ENCODE measurements at regions not wholly inside any gene's neighbourhood (a gene's known extent, or its start where the extent isn't known, plus 50 kb on each side); places are given as distances from the start of the nearest gene placed in this dataset.

- no peak overlapping the region for H3K27ac ChIP-seq (ENCODE audit: insufficient read depth, low read length)
- H3K4ac ChIP-seq (ENCODE audit: low read depth, low read length), result no peak overlapping the region
- ChIA-PET POLR2A (ENCODE audit: unreplicated experiment) (no interaction called here), CTCF (no interaction called here)
- no peak overlapping the region for H2BK5ac ChIP-seq (ENCODE audit: low read depth, low read length, poor library complexity, severe bottlenecking)
- H2BK15ac ChIP-seq (ENCODE audit: low read depth, low read length), result no peak overlapping the region
- no TSS peak for BruUV-seq (replicated peaks)
- H3K56ac ChIP-seq (ENCODE audit: extremely low read depth, insufficient read depth, low read length), result no peak overlapping the region
- H3K27me3 ChIP-seq (ENCODE audit: control insufficient read depth, insufficient read depth, low read length), result peaks cover 6% of the 10 kb centered on the region
- TF ChIP-seq, protein P1, sequence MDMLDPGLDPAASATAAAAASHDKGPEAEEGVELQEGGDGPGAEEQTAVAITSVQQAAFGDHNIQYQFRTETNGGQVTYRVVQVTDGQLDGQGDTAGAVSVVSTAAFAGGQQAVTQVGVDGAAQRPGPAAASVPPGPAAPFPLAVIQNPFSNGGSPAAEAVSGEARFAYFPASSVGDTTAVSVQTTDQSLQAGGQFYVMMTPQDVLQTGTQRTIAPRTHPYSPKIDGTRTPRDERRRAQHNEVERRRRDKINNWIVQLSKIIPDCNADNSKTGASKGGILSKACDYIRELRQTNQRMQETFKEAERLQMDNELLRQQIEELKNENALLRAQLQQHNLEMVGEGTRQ (IDR thresholded peaks at IDR 0.05; ENCODE audit: low read depth, low read length), result no peak
- TF ChIP-seq RFX5 (IDR thresholded peaks at IDR 0.05; ENCODE audit: low read depth, low read length), result no peak
- no peak for TF ChIP-seq SMC3 (IDR thresholded peaks at IDR 0.05; ENCODE audit: low read depth, low read length)
- no peak for TF ChIP-seq MXI1 (IDR thresholded peaks at IDR 0.05; ENCODE audit: borderline replicate concordance, low read depth, low read length)
- no peak for TF ChIP-seq RAD21 (IDR thresholded peaks at IDR 0.05; ENCODE audit: low read length)
- no peak for TF ChIP-seq RCOR1 (IDR thresholded peaks at IDR 0.05; ENCODE audit: insufficient replicate concordance, low read length)
- no peak for TF ChIP-seq MAFK (IDR thresholded peaks at IDR 0.05; ENCODE audit: low read depth, low read length)
- TF ChIP-seq, protein P2, sequence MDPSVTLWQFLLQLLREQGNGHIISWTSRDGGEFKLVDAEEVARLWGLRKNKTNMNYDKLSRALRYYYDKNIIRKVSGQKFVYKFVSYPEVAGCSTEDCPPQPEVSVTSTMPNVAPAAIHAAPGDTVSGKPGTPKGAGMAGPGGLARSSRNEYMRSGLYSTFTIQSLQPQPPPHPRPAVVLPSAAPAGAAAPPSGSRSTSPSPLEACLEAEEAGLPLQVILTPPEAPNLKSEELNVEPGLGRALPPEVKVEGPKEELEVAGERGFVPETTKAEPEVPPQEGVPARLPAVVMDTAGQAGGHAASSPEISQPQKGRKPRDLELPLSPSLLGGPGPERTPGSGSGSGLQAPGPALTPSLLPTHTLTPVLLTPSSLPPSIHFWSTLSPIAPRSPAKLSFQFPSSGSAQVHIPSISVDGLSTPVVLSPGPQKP (IDR thresholded peaks at IDR 0.05; ENCODE audit: borderline replicate concordance, low read depth, low read length), result no peak
- no peak for TF ChIP-seq FOS (IDR thresholded peaks at IDR 0.05; ENCODE audit: low read depth, low read length)
- TF ChIP-seq MAZ (IDR thresholded peaks at IDR 0.05; ENCODE audit: borderline replicate concordance, low read depth, low read length), result no peak
- TF ChIP-seq CEBPB (IDR thresholded peaks at IDR 0.05; ENCODE audit: low read depth, low read length), result no peak
- no peak for TF ChIP-seq CHD1 (IDR thresholded peaks at IDR 0.05; ENCODE audit: low read depth, low read length)
- no peak for TF ChIP-seq CTCF (conservative IDR thresholded peaks at IDR 0.05; ENCODE audit: low read depth, low read length)
- TF ChIP-seq POLR2A (IDR thresholded peaks at IDR 0.05; ENCODE audit: low read depth, low read length), result no peak
- no peak for TF ChIP-seq NFE2L2 (IDR thresholded peaks at IDR 0.05; ENCODE audit: low read depth, low read length)
- TF ChIP-seq BHLHE40 (IDR thresholded peaks at IDR 0.05; ENCODE audit: low read depth, low read length), result no peak
- ATAC-seq (ENCODE audit: low read depth) (peak; percentile 49), DNase-seq (peak; percentile 22)
- no peak overlapping the region for H4K5ac ChIP-seq (ENCODE audit: low read depth, low read length)
- H2AK9ac ChIP-seq (replicated peaks; ENCODE audit: low read depth, low read length, poor library complexity), result no peak overlapping the region
- peak overlapping the region; percentile 56 for H2AFZ ChIP-seq (replicated peaks; ENCODE audit: low read length, poor library complexity)
- 59% methylated on average over 6 of the region's 7 CpGs; no CpG with 5 or more reads in 1 of the 2 experiments for WGBS, 2 experiments (ENCODE audit: extremely low coverage in 2 of 2, insufficient read length in 1 of 2)
- no peak overlapping the region for H2AK5ac ChIP-seq (ENCODE audit: low read depth, low read length)
- no peaks in the 10 kb centered on the region for H3K9me3 ChIP-seq (ENCODE audit: control insufficient read depth, insufficient read depth, low read length)
- no peak overlapping the region for H3K4me3 ChIP-seq (ENCODE audit: insufficient read depth, low read depth, low read length)
- no peak overlapping the region for H4K8ac ChIP-seq (ENCODE audit: low read depth in 2 of 2, low read length in 2 of 2)
- H3K79me1 ChIP-seq (ENCODE audit: low read depth in 1 of 2, low read length in 2 of 2), result no peaks in the 10 kb centered on the region
- H2BK20ac ChIP-seq (ENCODE audit: low read depth, low read length), result no peak overlapping the region
- dilution Hi-C loops (cut with HindIII; ENCODE audit: low sequenced_read_pairs, unreplicated experiment), result no loop called here
- intact Hi-C loops (cut with micrococcal nuclease), result no loop called here
- H4K20me1 ChIP-seq (ENCODE audit: insufficient read depth, low read length), result no peaks in the 10 kb centered on the region
- H3K18ac ChIP-seq (ENCODE audit: low read depth, low read length), result no peak overlapping the region
- H3K4me1 ChIP-seq (ENCODE audit: control insufficient read depth, insufficient read depth, low read length), result peaks cover 4% of the 10 kb centered on the region; the same call in 1 of the 2 replicates
- H2BK120ac ChIP-seq (ENCODE audit: low read depth, low read length), result no peak overlapping the region
- in situ Hi-C loops (cut with MboI; ENCODE audit: low sequenced_read_pairs), result no loop called here
- H3K36me3 ChIP-seq (ENCODE audit: control insufficient read depth, insufficient read depth, low read length), result no peaks in the 10 kb centered on the region
- no peak overlapping the region for H3K9ac ChIP-seq (ENCODE audit: low read depth, low read length)
- H3K23ac ChIP-seq (ENCODE audit: low read depth, low read length), result no peak overlapping the region
- H3K9me1 ChIP-seq (ENCODE audit: insufficient read depth, low read length), result no peaks in the 10 kb centered on the region
- H3K14ac ChIP-seq (replicated peaks; ENCODE audit: low read depth, low read length), result no peak overlapping the region
- no peak overlapping the region; the same call in 1 of the 2 replicates for H3K4me2 ChIP-seq (ENCODE audit: low read depth, low read length)
- H4K91ac ChIP-seq (ENCODE audit: insufficient read depth, low read depth, low read length), result no peak overlapping the region
Measured at GRCh38 chr2:109690822-109691541, 76.8 kb downstream of the SOWAHC start.

All from IMR-90 (cell line).